Gastroesophageal sphincter (tissue), 4 donors: ENCODE measurements at regions not wholly inside any gene's neighbourhood (a gene's known extent, or its start where the extent isn't known, plus 50 kb on each side); places are given as distances from the start of the nearest gene placed in this dataset.

Experiments used
- ATAC-seq: fragments of 150-250 bp; one replicate; pipeline ENCODE4 v1.9.1; 2016; ENCODE audit warnings: mild to moderate bottlenecking, moderate library complexity
- H3K27ac ChIP-seq, 4 donors: fragments of 200-600 bp; sonication (generic) in 3 of 4; 1 replicate in 3 of 4; 2 replicates in 1 of 4; pipeline ENCODE4 v1.5.1; 2016 to 2019
- H3K27me3 ChIP-seq: fragments of 200-600 bp; sonication (generic); one replicate; pipeline ENCODE4 v1.5.1; 2019
- H3K36me3 ChIP-seq, 2 donors: fragments of 200-600 bp; sonication (generic); one replicate each; pipeline ENCODE4 v1.5.1; 2019; ENCODE audit warnings: control low read depth in 1 of 2
- H3K4me1 ChIP-seq, 3 donors: fragments of 200-600 bp; sonication (generic); 1 replicate in 2 of 3; 2 replicates in 1 of 3; pipeline ENCODE4 v1.5.1; 2016 to 2019; ENCODE audit warnings: control low read depth in 2 of 3
- H3K4me3 ChIP-seq, 2 donors: fragments of 200-600 bp; sonication (generic); one replicate each; pipeline ENCODE4 v1.5.1; 2019; ENCODE audit warnings: mild to moderate bottlenecking in 1 of 2, moderate library complexity in 1 of 2
- H3K9me3 ChIP-seq, 3 donors: fragments of 200-600 bp; sonication (generic); one replicate each; pipeline ENCODE4 v1.5.1; 2017 to 2019; ENCODE audit warnings: control low read depth in 2 of 3
- EP300 ChIP-seq: sonication (generic); formaldehyde crosslinking; IDR thresholded peaks from one replicate; pipeline ENCODE4 v1.6.1; 2017; ENCODE audit warnings: antibody characterized with exemption, mild to moderate bottlenecking
- POLR2A ChIP-seq, 2 donors: fragments of 450-650 bp; IDR thresholded peaks; one replicate each; pipeline ENCODE4 v1.6.1; 2017; ENCODE audit warnings: antibody characterized with exemption in 2 of 2, mild to moderate bottlenecking in 2 of 2, moderate library complexity in 1 of 2
- POLR2AphosphoS5 ChIP-seq: sonication (generic); formaldehyde crosslinking; IDR thresholded peaks from one replicate; pipeline ENCODE4 v1.6.1; 2017; ENCODE audit warnings: antibody characterized with exemption
- WGBS, 2 donors: methylation state at CpG; one replicate each; pipeline ENCODE4 v1.1.5; 2018; ENCODE audit warnings: low coverage in 1 of 2; 5-methylcytosine and 5-hydroxymethylcytosine counted together
- TF ChIP-seq, protein P1 (sequence below), 4 experiments: fragments of 200-600 bp in 2 of 4; fragments of 450-650 bp in 2 of 4; sonication (generic) in 1 of 4; IDR thresholded peaks; one replicate each; pipeline ENCODE4 v1.5.1; 2017 to 2019; ENCODE audit warnings: antibody characterized with exemption in 4 of 4, mild to moderate bottlenecking in 2 of 4, moderate library complexity in 2 of 4

DNA sequence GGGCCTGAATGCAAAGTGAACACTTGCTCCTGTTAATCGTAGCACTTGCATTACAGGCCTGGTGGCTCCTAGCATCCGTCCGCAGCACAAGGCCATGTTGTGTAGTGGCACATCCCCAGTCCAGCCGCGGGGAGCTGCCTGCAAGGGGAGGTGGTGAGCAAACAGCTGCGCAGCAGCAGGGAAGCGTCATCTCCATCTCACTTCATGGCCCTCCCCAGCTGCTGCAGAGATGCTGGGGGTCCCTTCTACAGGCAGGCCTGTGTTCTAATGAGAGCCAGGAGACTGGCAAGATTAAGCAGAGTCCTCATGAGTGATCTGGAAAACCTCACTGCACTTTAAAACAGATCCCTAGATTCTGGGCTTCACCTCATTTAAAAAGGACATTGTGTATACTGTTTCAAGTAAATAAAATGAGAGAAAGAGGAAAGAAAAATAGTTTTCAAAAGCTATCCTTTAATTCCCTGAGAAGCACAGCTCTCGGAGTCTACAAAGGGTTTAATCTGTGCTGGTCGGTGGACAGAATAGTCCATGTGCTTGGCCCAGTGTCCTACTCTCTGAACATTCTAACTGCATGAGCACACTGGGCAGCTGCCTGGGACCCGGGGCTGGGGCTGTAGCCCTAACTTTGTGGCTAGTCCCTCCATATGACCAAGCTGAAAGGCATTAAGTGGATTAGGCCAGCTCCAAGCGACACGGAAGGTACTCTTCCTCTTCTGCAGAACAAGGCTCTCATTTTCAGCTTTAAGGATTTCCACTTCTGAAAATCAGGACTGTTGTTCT, 125.8 kb downstream of the LY86 start:
- Histone ChIP-seq H3K27ac (peak overlapping the region in 1 of 4 donors; percentile 22), H3K36me3 (no peaks in the 10 kb centered on the region), H3K4me3 (no peak overlapping the region), H3K9me3 (no peaks in the 10 kb centered on the region), H3K4me1 (peaks cover 0 to 15% (median 0%) of the 10 kb centered on the region in 3 donors), H3K27me3 (no peaks in the 10 kb centered on the region)
- no peak for TF ChIP-seq POLR2AphosphoS5
- TF ChIP-seq EP300 = no peak
- TF ChIP-seq POLR2A (IDR thresholded peaks at IDR 0.05) = no peak
- TF ChIP-seq, protein P1, sequence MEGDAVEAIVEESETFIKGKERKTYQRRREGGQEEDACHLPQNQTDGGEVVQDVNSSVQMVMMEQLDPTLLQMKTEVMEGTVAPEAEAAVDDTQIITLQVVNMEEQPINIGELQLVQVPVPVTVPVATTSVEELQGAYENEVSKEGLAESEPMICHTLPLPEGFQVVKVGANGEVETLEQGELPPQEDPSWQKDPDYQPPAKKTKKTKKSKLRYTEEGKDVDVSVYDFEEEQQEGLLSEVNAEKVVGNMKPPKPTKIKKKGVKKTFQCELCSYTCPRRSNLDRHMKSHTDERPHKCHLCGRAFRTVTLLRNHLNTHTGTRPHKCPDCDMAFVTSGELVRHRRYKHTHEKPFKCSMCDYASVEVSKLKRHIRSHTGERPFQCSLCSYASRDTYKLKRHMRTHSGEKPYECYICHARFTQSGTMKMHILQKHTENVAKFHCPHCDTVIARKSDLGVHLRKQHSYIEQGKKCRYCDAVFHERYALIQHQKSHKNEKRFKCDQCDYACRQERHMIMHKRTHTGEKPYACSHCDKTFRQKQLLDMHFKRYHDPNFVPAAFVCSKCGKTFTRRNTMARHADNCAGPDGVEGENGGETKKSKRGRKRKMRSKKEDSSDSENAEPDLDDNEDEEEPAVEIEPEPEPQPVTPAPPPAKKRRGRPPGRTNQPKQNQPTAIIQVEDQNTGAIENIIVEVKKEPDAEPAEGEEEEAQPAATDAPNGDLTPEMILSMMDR (IDR thresholded peaks at IDR 0.05) = no peak
- ATAC-seq = no peak
- 33 to 66% methylated on average over 2 to 9 of the region's 12 CpGs for WGBS, 2 donors

DNA sequence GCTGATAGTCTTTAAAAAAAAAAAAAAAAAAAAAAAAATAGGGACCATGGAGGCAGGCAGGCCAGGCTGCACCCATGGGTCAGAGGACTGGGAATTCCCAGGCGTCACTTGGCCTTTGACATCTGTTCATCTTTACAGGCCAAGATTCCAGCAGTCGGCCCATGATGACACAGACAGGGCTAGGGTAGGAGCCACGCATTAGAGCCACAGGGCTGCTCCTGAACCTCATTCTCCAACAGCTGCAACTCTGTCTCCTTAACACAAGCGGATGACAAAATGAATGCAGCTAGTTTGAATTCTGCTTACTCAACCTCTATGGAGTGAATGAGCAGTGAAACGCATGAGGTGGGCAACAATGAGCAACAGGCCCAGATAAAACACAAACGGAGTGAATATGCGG, 126.4 kb downstream of the LY86 start:
- peaks cover 0 to 15% (median 0%) of the 10 kb centered on the region in 3 donors for H3K4me1 ChIP-seq
- TF ChIP-seq, protein P1 (IDR thresholded peaks at IDR 0.05) = no peak
- TF ChIP-seq EP300 = no peak
- no peak for TF ChIP-seq POLR2A (IDR thresholded peaks at IDR 0.05)
- no peak for TF ChIP-seq POLR2AphosphoS5
- WGBS, 2 donors = 80 to 89% methylated on average over 5 to 7 of the region's 7 CpGs
- no peak for ATAC-seq
- no peaks in the 10 kb centered on the region for H3K9me3 ChIP-seq
- no peaks in the 10 kb centered on the region for H3K36me3 ChIP-seq
- no peaks in the 10 kb centered on the region for H3K27me3 ChIP-seq
- H3K27ac ChIP-seq = no peak overlapping the region
- no peak overlapping the region for H3K4me3 ChIP-seq

DNA sequence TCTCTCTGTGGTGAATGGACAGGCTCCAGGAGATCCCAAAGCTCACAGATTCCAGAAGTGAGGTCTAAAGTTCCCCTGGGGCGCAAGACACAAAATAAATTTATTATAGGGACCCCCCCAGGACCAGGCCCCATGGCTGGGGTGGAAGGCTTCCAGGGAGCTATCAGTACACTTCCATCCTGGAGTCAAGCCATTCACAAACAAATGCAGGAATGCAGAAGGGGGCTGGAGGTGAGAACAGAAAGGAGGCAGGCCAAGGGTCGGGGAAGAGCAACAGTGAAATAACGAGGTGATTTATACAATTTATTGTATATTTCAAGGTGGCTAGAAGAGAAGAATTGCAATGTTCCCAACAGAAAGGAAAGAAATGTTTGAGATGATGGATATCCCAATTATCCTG, 126.9 kb downstream of the LY86 start:
- peaks cover 0 to 15% (median 0%) of the 10 kb centered on the region in 3 donors for H3K4me1 ChIP-seq
- WGBS, 2 donors = 80 to 97% methylated on average over 2 to 3 of the region's 3 CpGs
- no peaks in the 10 kb centered on the region for H3K36me3 ChIP-seq
- H3K27me3 ChIP-seq = no peaks in the 10 kb centered on the region
- no peak for TF ChIP-seq POLR2A (IDR thresholded peaks at IDR 0.05)
- TF ChIP-seq POLR2AphosphoS5 = no peak
- TF ChIP-seq EP300 = no peak
- TF ChIP-seq, protein P1 (IDR thresholded peaks at IDR 0.05) = no peak
- no peak overlapping the region for H3K27ac ChIP-seq
- H3K9me3 ChIP-seq = no peaks in the 10 kb centered on the region
- ATAC-seq = no peak
- no peak overlapping the region for H3K4me3 ChIP-seq

DNA sequence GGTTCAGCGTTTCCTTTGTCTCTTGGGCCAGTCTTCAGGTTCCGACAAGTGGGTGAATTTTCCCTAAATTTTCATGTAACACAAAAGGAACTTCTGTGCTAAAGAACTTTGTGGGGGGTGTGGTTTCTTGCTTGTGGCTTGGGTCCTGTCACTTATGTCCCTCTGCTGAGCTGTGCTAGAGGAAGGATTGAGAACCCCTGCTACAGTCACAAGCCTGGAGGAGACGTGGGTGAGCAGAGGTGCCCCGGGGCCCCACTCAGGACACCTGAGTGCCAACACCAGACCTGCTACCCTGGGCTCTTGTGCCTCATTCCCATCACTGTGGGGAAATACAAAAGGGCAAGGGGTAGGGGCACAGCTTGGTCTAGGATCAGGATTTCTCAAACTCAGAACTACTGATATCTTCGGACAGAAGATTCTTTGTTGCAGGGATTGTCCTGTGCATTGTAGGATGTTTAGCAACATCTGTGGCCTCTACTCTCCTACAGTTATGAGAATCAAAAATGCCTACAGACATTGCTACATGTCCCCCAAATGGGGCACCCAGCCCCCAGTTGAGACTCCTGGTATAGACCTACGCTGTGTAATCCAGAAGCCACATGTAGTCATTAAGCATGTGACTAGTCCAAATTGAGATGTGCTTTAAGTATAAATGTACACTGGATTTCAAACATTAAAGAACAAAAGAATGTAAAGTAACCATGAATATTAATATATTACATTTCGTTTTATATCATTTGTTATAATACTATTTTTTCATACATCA, 128.7 kb downstream of the LY86 start:
- H3K36me3 ChIP-seq = no peaks in the 10 kb centered on the region
- H3K4me1 ChIP-seq = peaks cover 0 to 15% (median 0%) of the 10 kb centered on the region in 3 donors
- no peak overlapping the region for H3K4me3 ChIP-seq
- no peak overlapping the region for H3K27ac ChIP-seq
- H3K9me3 ChIP-seq = no peaks in the 10 kb centered on the region
- 75 to 98% methylated on average over 3 to 4 of the region's 7 CpGs for WGBS, 2 donors
- H3K27me3 ChIP-seq = no peaks in the 10 kb centered on the region
- ATAC-seq = no peak
- TF ChIP-seq EP300 (no peak), POLR2AphosphoS5 (no peak), POLR2A (IDR thresholded peaks at IDR 0.05) (no peak)
- TF ChIP-seq, protein P1 (IDR thresholded peaks at IDR 0.05) = no peak
